NCI-H82 (cell line): ENCODE measurements at regions not wholly inside any gene's neighbourhood (a gene's known extent, or its start where the extent isn't known, plus 50 kb on each side); places are given as distances from the start of the nearest gene placed in this dataset.
"Not testable (repeated sequence)": the region's sequence is repeated elsewhere in the genome, so short reads cannot be mapped to it uniquely, and the experiment has no call there.

Experiments used
- DNase-seq: peaks from one replicate; lab custom pipeline; 2025; lab: John Stamatoyannopoulos, UW

- no peak for DNase-seq
These were observed 101.8 kb downstream of the RPLP1 start for GRCh38 chr15:69554279-69554961.

- DNase-seq = no peak
These were observed 102.5 kb downstream of the RPLP1 start for GRCh38 chr15:69555080-69555479.

GRCh38 chr15:69556344-69556743, 103.7 kb downstream of the RPLP1 start:
- no peak for DNase-seq

GRCh38 chr15:69557020-69557706, 104.5 kb downstream of the RPLP1 start:
- no peak for DNase-seq

GRCh38 chr15:69557707-69558409, 105.2 kb downstream of the RPLP1 start:
- DNase-seq = peak; percentile 89

- DNase-seq = no peak
These were observed 107.0 kb downstream of the RPLP1 start for GRCh38 chr15:69559440-69560190.

GRCh38 chr15:69561071-69561784, 108.6 kb downstream of the RPLP1 start:
- DNase-seq = peak; percentile 35

- no peak for DNase-seq
These were observed 109.5 kb downstream of the RPLP1 start for GRCh38 chr15:69562116-69562515.

- DNase-seq = no peak
These were observed 109.9 kb downstream of the RPLP1 start for GRCh38 chr15:69562564-69562963.

GRCh38 chr15:69565066-69565655, 112.5 kb downstream of the RPLP1 start:
- no peak for DNase-seq

GRCh38 chr15:69567238-69567760, 114.7 kb downstream of the RPLP1 start:
- not testable (repeated sequence) for DNase-seq

- DNase-seq = no peak
These were observed 115.8 kb downstream of the RPLP1 start for GRCh38 chr15:69568173-69569009.

GRCh38 chr15:69570454-69570853, 117.8 kb downstream of the RPLP1 start:
- no peak for DNase-seq

- no peak for DNase-seq
These were observed 118.4 kb downstream of the RPLP1 start for GRCh38 chr15:69570997-69571396.

- DNase-seq = not testable (repeated sequence)
These were observed 120.7 kb downstream of the RPLP1 start for GRCh38 chr15:69573278-69573677.

GRCh38 chr15:69573815-69574475, 121.3 kb downstream of the RPLP1 start:
- DNase-seq = no peak

- DNase-seq = no peak
These were observed 121.9 kb downstream of the RPLP1 start for GRCh38 chr15:69574506-69574905.

- DNase-seq = no peak
These were observed 122.8 kb downstream of the RPLP1 start for GRCh38 chr15:69575387-69575786.

- peak; percentile 59 for DNase-seq
These were observed 123.5 kb downstream of the RPLP1 start for GRCh38 chr15:69576035-69576526.
